SJCRH30 (cell line): ENCODE measurements at regions not wholly inside any gene's neighbourhood (a gene's known extent, or its start where the extent isn't known, plus 50 kb on each side); places are given as distances from the start of the nearest gene placed in this dataset.

Experiments
- DNase-seq, 2 experiments: peaks; one replicate each; pipeline ENCODE4 v3.0.0-alpha.2; 2015 to 2020
- H3K27ac ChIP-seq: fragments of 250-450 bp; sonication (Bioruptor Pico); 2 replicates; pipeline ENCODE4 v1.5.1; 2020; ENCODE audit warnings: mild to moderate bottlenecking, moderate library complexity
- H3K27me3 ChIP-seq: fragments of 250-450 bp; sonication (Bioruptor Pico); 2 replicates; pipeline ENCODE4 v1.5.1; 2020; ENCODE audit warnings: mild to moderate bottlenecking, moderate library complexity
- H3K36me3 ChIP-seq: fragments of 250-450 bp; sonication (Bioruptor Pico); 2 replicates; pipeline ENCODE4 v1.5.1; 2020; ENCODE audit warnings: mild to moderate bottlenecking, moderate library complexity
- H3K4me1 ChIP-seq: fragments of 250-450 bp; sonication (Bioruptor Pico); 2 replicates; pipeline ENCODE4 v1.5.1; 2020; ENCODE audit warnings: mild to moderate bottlenecking, moderate library complexity
- H3K4me3 ChIP-seq: fragments of 250-450 bp; sonication (Bioruptor Pico); 2 replicates; pipeline ENCODE4 v1.5.1; 2020; ENCODE audit warnings: mild to moderate bottlenecking, moderate library complexity
- H3K9me3 ChIP-seq: fragments of 250-450 bp; sonication (Bioruptor Pico); replicated peaks from 2 replicates; pipeline ENCODE4 v1.5.1; 2020; ENCODE audit warnings: mild to moderate bottlenecking, moderate library complexity

GRCh38 chr1:2935751-2936390 lies 85.4 kb upstream of the ACTRT2 start:
- Histone ChIP-seq H3K27ac (no peak overlapping the region), H3K36me3 (no peaks in the 10 kb centered on the region), H3K4me1 (no peaks in the 10 kb centered on the region), H3K27me3 (peaks cover 44% of the 10 kb centered on the region), H3K4me3 (no peak overlapping the region), H3K9me3 (peaks cover 4% of the 10 kb centered on the region; the same call in 1 of the 2 replicates)
- no peak for DNase-seq

- H3K27ac ChIP-seq, result no peak overlapping the region
- DNase-seq, result no peak
- H3K4me3 ChIP-seq, result no peak overlapping the region
Observed at GRCh38 chr1:2936559-2937515, 84.4 kb upstream of the ACTRT2 start.

GRCh38 chr1:2937805-2938204 lies 83.5 kb upstream of the ACTRT2 start:
- no peak overlapping the region for H3K4me3 ChIP-seq
- no peaks in the 10 kb centered on the region for H3K36me3 ChIP-seq
- no peak overlapping the region for H3K27ac ChIP-seq
- peaks cover 28% of the 10 kb centered on the region for H3K27me3 ChIP-seq
- H3K9me3 ChIP-seq, result peaks cover 9% of the 10 kb centered on the region; the same call in 1 of the 2 replicates
- H3K4me1 ChIP-seq, result no peaks in the 10 kb centered on the region
- DNase-seq, result no peak

More at GRCh38 chr1:2936559-2937515, 84.4 kb upstream of the ACTRT2 start:
- no peaks in the 10 kb centered on the region for H3K36me3 ChIP-seq
- H3K4me1 ChIP-seq, result no peaks in the 10 kb centered on the region
- H3K27me3 ChIP-seq, result peaks cover 35% of the 10 kb centered on the region
- peaks cover 9% of the 10 kb centered on the region; the same call in 1 of the 2 replicates for H3K9me3 ChIP-seq

- Histone ChIP-seq H3K27me3 (peaks cover 15% of the 10 kb centered on the region), H3K27ac (no peak overlapping the region), H3K4me1 (no peaks in the 10 kb centered on the region), H3K4me3 (no peak overlapping the region), H3K36me3 (no peaks in the 10 kb centered on the region), H3K9me3 (peaks cover 9% of the 10 kb centered on the region; the same call in 1 of the 2 replicates)
- DNase-seq, result no peak
Observed at GRCh38 chr1:2939041-2939552, 82.2 kb upstream of the ACTRT2 start.

- Histone ChIP-seq H3K4me3 (no peak overlapping the region), H3K27me3 (peaks cover 5% of the 10 kb centered on the region), H3K36me3 (no peaks in the 10 kb centered on the region), H3K9me3 (peaks cover 9% of the 10 kb centered on the region), H3K4me1 (no peaks in the 10 kb centered on the region), H3K27ac (no peak overlapping the region)
- no peak for DNase-seq
Observed at GRCh38 chr1:2940178-2940577, 81.1 kb upstream of the ACTRT2 start.

- Histone ChIP-seq H3K9me3 (peaks cover 9% of the 10 kb centered on the region), H3K27me3 (no peaks in the 10 kb centered on the region; the same call in 1 of the 2 replicates), H3K4me1 (no peaks in the 10 kb centered on the region), H3K27ac (no peak overlapping the region), H3K4me3 (no peak overlapping the region), H3K36me3 (no peaks in the 10 kb centered on the region)
- no peak for DNase-seq
Observed at GRCh38 chr1:2941040-2941439, 80.2 kb upstream of the ACTRT2 start.

GRCh38 chr1:2941907-2942306 lies 79.4 kb upstream of the ACTRT2 start:
- Histone ChIP-seq H3K36me3 (no peaks in the 10 kb centered on the region), H3K9me3 (peaks cover 9% of the 10 kb centered on the region), H3K4me1 (no peaks in the 10 kb centered on the region), H3K27me3 (no peaks in the 10 kb centered on the region), H3K4me3 (no peak overlapping the region), H3K27ac (no peak overlapping the region)
- DNase-seq, result no peak

- Histone ChIP-seq H3K4me3 (no peak overlapping the region), H3K36me3 (no peaks in the 10 kb centered on the region), H3K27ac (no peak overlapping the region), H3K27me3 (0 out of 2 replicates have a peak, but pooled peaks cover 3% of the 10 kb centered on the region), H3K9me3 (peaks cover 9% of the 10 kb centered on the region), H3K4me1 (no peaks in the 10 kb centered on the region)
- DNase-seq, result no peak
Observed at GRCh38 chr1:2942410-2942809, 78.9 kb upstream of the ACTRT2 start.

- Histone ChIP-seq H3K36me3 (no peaks in the 10 kb centered on the region), H3K9me3 (peaks cover 9% of the 10 kb centered on the region), H3K27ac (no peak overlapping the region), H3K27me3 (peaks cover 14% of the 10 kb centered on the region), H3K4me1 (no peaks in the 10 kb centered on the region), H3K4me3 (no peak overlapping the region)
- DNase-seq, result no peak
Observed at GRCh38 chr1:2943686-2944260, 77.5 kb upstream of the ACTRT2 start.

- Histone ChIP-seq H3K4me1 (no peaks in the 10 kb centered on the region), H3K4me3 (no peak overlapping the region), H3K27ac (no peak overlapping the region), H3K9me3 (peaks cover 9% of the 10 kb centered on the region), H3K36me3 (no peaks in the 10 kb centered on the region), H3K27me3 (peaks cover 19% of the 10 kb centered on the region)
- no peak for DNase-seq
Observed at GRCh38 chr1:2944705-2945104, 76.6 kb upstream of the ACTRT2 start.

- peaks cover 19% of the 10 kb centered on the region for H3K27me3 ChIP-seq
- no peak overlapping the region for H3K4me3 ChIP-seq
- DNase-seq, result no peak
- no peaks in the 10 kb centered on the region for H3K4me1 ChIP-seq
- no peak overlapping the region for H3K27ac ChIP-seq
- H3K9me3 ChIP-seq, result peaks cover 6% of the 10 kb centered on the region
- no peaks in the 10 kb centered on the region for H3K36me3 ChIP-seq
Observed at GRCh38 chr1:2945821-2946231, 75.4 kb upstream of the ACTRT2 start.

- Histone ChIP-seq H3K4me1 (no peaks in the 10 kb centered on the region), H3K36me3 (no peaks in the 10 kb centered on the region), H3K4me3 (no peak overlapping the region), H3K27me3 (peaks cover 19% of the 10 kb centered on the region), H3K9me3 (peaks cover 2% of the 10 kb centered on the region), H3K27ac (no peak overlapping the region)
- DNase-seq, result no peak
Observed at GRCh38 chr1:2946291-2946690, 75.0 kb upstream of the ACTRT2 start.

- Histone ChIP-seq H3K4me1 (no peaks in the 10 kb centered on the region), H3K27ac (no peak overlapping the region), H3K4me3 (no peak overlapping the region), H3K9me3 (no peaks in the 10 kb centered on the region; the same call in 1 of the 2 replicates), H3K27me3 (peaks cover 22% of the 10 kb centered on the region), H3K36me3 (no peaks in the 10 kb centered on the region)
- DNase-seq, result no peak
Observed at GRCh38 chr1:2946999-2947690, 74.1 kb upstream of the ACTRT2 start.

GRCh38 chr1:2948001-2948750 lies 73.1 kb upstream of the ACTRT2 start:
- Histone ChIP-seq H3K27me3 (peaks cover 23% of the 10 kb centered on the region), H3K36me3 (no peaks in the 10 kb centered on the region)
- DNase-seq, result no peak

More at GRCh38 chr1:2948001-2948750, 73.1 kb upstream of the ACTRT2 start:
- Histone ChIP-seq H3K27ac (no peak overlapping the region), H3K4me3 (no peak overlapping the region), H3K9me3 (peaks cover under 1% of the 10 kb centered on the region; the same call in 1 of the 2 replicates), H3K4me1 (no peaks in the 10 kb centered on the region)
